HG03108 (cell line): ENCODE measurements at regions not wholly inside any gene's neighbourhood (a gene's known extent, or its start where the extent isn't known, plus 50 kb on each side); places are given as distances from the start of the nearest gene placed in this dataset.

Experiments used
- ATAC-seq: cut with Tn5 transposase; IDR thresholded peaks from one replicate; pipeline ENCODE4 v1.9.1; 2021; ENCODE audit warnings: moderate library complexity; ENCODE audit not compliant: unreplicated experiment

DNA sequence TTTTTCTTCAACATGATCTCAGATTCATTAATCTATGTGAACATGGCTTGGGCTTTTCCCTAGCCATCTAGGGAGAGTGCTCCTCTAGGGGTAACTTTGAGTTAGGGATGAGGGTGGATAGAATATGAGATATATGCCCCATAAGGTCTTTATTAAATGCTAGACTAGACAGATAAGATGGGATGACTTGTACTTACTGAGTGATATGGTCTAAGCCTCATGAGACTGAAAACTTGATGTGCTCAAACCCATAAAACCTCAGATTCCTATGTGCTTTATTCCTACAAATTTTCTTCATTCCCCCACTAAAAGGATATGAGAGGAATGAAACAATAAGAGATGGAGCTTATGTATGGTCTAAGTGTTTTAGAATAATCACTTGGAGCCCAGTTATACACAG lies 386.6 kb downstream of the YTHDC2 start:
- no peak for ATAC-seq

GRCh38 chr5:113900816-113901215 lies 387.3 kb downstream of the YTHDC2 start:
- no peak for ATAC-seq

DNA sequence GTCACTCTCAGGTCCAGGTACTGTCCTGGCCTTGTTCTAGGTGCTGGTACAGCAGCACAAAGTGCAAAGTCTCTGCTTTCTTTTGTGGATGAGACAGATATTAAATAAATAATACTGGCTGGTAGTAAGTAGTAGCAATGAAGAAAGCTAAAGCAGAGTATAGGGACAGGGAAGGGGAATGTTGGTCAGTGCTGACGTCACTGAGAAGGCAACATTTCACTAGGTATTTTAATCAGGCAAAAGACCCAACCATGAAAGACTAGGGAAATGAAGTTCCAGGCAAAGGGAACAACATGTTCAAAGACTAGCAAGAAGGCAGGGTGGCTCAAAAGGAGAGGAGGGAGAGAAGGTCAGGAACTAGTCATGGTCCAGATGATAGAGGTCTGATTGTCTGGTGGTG lies 388.2 kb downstream of the YTHDC2 start:
- no peak for ATAC-seq

- no peak for ATAC-seq
These were observed 389.6 kb downstream of the YTHDC2 start for GRCh38 chr5:113902917-113903660.

GRCh38 chr5:113909782-113910181 lies 396.3 kb downstream of the YTHDC2 start:
- ATAC-seq: no peak

DNA sequence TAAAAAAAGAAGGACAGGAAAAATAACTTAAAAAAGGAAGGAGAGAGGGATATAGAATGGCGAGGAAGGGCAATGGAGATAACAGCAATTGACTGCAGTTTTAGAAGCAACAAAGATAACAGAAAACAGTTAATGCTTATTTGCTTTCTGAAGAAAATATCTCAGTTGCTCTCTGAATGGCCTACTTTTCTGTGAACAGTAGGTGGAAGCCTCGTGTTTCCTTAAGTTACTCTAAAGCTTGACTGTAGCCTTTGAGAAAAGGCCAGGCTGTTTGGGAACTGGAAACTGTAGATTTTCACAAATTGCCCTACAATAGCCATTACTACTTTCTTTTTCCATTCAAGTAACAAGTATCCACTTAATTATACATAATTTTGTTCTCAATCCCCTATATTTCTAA lies 404.5 kb downstream of the YTHDC2 start:
- no peak for ATAC-seq

- ATAC-seq: no peak
These were observed 408.8 kb downstream of the YTHDC2 start for GRCh38 chr5:113922343-113922742.

- ATAC-seq: no peak
These were observed 422.0 kb downstream of the YTHDC2 start for GRCh38 chr5:113935453-113935852.

- no peak for ATAC-seq
These were observed 423.8 kb downstream of the YTHDC2 start for GRCh38 chr5:113937301-113937700.

GRCh38 chr5:113939988-113940387 lies 421.9 kb upstream of the KCNN2 start:
- no peak for ATAC-seq

DNA sequence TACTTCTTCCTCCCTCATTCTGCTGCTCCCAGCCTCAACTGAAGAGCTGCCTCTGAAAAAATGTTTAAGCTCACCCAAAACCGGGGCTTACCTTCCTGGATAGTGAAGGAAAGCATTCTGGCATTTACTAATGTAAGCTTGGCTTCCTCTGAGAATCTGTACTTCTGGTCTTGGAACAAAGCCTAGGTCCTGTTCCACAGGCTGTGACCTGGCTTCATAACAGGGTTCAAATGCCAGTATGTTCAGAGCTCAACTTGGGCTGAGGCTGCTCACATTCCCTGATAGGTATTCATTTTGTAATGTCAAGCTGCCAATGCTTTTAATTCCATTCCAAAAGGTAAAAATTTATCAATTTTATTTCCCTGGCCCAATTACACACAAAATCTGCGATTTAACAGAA lies 411.7 kb upstream of the KCNN2 start:
- no peak for ATAC-seq

DNA sequence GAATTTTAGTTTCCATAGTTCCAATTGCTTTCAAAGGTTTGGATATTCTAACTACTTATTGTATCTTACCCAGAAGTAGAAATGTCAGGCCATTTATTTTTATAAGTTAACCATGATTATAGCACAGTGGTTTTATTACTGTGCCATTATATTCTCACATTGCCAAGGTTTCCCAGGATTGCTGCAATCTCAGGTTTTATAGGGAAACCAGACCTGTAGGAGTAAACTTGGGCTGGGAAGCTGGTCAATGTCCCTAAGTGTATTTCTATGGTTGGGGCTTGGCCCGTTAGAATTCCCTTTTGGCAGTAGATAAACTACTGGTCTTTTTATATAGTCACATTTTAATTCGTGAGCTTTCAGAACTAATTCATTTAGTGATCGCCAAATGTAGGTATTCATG lies 396.6 kb upstream of the KCNN2 start:
- no peak for ATAC-seq

DNA sequence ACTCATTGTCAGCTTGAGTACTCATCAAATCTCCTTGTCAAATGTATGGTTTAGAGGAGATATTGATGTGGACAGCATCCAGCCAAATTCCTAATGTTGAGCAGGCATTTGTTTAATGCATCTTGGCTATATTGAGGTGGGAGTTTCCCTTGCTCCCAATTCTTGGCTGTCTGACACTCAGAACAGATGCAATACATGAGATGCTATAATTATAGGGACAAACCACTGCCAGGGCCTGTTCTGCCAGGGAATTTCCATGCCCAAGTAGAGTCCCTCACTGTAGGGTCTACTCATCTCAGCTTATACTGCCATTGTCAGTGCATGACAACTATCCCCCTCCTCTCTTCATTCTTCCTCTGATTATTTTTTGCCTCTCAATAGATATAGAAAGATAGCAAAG lies 392.0 kb upstream of the KCNN2 start:
- ATAC-seq: no peak

DNA sequence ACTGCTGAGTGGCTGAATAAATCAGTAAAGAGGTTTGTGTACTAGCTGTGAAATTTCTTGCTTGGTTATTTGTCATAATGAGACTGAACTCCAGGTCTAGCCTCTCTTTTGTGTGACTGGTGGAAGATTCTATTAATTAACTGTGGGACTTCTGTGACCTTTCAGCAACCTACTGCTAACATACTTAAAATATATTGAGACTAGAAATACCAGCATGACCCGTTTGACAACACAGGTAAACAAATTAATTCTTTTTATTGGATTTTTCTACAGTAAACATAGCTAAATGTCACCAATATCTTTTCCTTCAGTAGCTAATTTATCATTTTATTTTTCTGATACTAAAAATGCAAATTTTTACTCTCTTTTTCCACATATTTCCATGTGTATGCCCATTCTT lies 390.4 kb upstream of the KCNN2 start:
- ATAC-seq: no peak

DNA sequence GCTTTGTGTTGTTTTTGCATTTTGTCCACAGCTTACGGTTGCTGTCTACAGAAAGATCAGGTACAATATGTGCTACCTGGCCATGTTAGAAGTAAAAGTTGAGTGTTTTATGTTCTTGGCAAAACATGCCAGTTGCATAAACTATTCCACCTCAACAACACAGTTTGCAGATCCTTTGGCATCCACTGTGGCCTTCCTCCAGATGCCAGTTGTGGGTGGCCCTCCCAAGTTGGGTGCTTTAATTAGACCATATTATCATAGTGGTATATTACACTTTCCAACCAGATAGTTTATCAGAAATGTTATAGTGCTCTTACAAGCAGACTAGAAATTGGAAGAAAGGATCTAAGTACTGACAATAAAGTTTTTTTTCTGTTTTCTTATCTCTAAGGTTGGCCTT lies 386.9 kb upstream of the KCNN2 start:
- ATAC-seq: no peak

DNA sequence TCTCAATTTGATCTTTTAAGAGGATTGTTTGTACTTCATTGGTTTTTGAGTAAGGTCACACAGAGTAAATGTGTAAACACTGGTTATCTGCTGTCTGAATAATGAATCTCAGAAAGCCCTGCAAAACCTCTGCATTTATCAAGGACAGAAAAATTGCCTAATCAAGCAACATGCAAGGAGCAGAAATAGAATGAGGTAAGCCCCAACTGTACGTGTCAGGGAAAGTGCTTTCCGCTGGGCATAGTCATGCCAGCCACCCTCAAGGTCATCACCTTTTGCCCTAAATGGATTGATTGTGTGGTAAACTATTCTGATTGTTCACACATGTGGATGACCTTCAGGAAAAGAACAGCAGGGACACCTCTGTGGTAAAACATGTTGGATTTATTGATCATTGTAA lies 376.9 kb upstream of the KCNN2 start:
- ATAC-seq: no peak

GRCh38 chr5:113985505-113985904 lies 376.4 kb upstream of the KCNN2 start:
- no peak for ATAC-seq

DNA sequence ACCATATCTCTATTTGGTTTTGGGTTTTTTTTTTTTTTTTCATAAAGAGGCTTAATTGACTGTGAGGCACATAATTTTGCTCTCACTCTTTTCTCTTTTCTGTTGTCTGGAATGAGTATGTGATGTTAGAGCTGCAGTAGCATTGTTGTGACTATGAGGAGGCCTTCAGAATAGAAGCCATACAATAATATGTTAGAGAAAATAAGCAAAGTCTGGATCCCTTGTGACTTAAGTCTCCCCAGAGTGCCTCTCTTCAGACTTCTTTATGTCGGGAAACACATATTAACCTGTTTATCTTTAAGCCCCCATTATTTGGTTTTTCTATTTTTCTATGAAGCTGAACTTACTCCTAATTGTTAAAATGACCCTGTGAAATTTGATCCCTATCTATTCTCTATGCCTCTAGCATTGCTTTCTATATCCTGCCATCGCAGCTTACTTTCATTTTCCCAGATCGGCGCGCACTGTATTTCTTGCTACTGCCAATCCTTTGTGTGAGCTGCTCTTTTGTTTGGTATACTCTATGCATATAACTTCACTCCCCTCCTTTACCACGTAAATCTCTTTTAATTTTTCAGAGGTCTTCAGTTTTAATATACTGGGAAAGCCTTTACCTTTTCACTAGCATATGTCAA lies 372.5 kb upstream of the KCNN2 start:
- ATAC-seq: no peak

DNA sequence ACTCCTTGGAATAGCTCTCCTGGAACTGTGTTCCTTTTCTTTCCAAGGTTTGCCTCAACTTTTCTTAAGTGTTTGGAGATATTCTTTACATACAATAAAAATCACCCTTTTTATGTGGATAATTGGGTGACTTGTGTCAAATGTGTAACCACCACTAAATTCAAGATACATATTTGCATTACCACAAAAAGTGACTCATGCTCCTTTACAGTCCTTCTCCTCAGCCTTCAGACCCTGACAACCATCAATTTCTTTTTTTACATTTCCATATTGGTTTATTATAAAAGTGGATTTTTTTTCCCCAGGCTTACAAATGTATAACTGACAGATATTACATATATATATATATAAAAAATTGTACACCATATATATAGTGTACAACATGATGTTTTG lies 372.0 kb upstream of the KCNN2 start:
- ATAC-seq: no peak

DNA sequence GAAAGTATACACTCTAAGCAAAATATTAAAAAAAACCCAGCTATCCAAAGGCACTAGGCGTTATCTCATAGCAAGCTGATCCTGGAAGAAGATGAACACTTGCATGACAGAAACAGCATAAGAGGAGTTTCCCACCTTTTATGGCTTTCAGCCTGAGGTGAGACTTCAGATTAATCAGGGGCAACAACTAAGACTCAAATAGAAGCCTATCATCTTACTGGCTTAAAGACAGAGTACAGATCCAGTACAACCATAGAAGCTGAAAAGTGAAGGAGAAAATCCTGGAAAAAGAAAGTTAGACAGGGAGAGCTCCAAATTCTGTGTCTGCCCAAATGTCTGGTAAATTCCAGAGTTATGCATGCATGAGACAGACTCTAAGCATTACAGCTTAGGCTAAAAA lies 360.8 kb upstream of the KCNN2 start:
- no peak for ATAC-seq

- no peak for ATAC-seq
These were observed 355.3 kb upstream of the KCNN2 start for GRCh38 chr5:114006582-114006981.

- no peak for ATAC-seq
These were observed 354.2 kb upstream of the KCNN2 start for GRCh38 chr5:114007678-114008077.

GRCh38 chr5:114010362-114010761 lies 351.5 kb upstream of the KCNN2 start:
- ATAC-seq: no peak
